OCI-M2 (cell line): ENCODE measurements at regions not wholly inside any gene's neighbourhood (a gene's known extent, or its start where the extent isn't known, plus 50 kb on each side); places are given as distances from the start of the nearest gene placed in this dataset.
"Not testable (repeated sequence)": the region's sequence is repeated elsewhere in the genome, so short reads cannot be mapped to it uniquely, and the experiment has no call there.

Source experiments
- DNase-seq: peaks from one replicate; lab custom pipeline; 2025; ENCODE audit not compliant: unreplicated experiment; lab: John Stamatoyannopoulos, UW

GRCh38 chr7:84738583-84739150 is 448.2 kb downstream of the SEMA3D start:
- no peak for DNase-seq

GRCh38 chr7:84735677-84736076 is 451.2 kb downstream of the SEMA3D start:
- DNase-seq, result no peak

GRCh38 chr7:84735011-84735410 is 451.8 kb downstream of the SEMA3D start:
- DNase-seq, result no peak

GRCh38 chr7:84733976-84734375 is 452.9 kb downstream of the SEMA3D start:
- DNase-seq, result not testable (repeated sequence)

DNA sequence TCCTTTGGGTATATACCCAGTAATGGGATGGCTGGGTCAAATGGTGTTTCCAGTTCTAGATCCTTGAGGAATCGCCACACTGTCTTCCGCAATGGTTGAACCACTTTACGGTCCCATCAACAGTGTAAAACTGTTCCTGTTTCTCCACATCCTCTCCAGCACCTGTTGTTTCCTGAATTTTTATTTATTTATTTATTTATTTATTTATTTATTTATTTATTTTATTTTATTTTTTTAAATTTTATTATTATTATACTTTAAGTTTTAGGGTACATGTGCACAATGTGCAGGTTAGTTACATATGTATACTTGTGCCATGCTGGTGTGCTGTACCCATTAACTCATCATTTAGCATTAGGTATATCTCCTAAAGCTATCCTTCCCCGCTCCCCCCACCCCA is 456.0 kb downstream of the SEMA3D start:
- not testable (repeated sequence) for DNase-seq

GRCh38 chr7:84729284-84729683 is 457.6 kb downstream of the SEMA3D start:
- no peak for DNase-seq

DNA sequence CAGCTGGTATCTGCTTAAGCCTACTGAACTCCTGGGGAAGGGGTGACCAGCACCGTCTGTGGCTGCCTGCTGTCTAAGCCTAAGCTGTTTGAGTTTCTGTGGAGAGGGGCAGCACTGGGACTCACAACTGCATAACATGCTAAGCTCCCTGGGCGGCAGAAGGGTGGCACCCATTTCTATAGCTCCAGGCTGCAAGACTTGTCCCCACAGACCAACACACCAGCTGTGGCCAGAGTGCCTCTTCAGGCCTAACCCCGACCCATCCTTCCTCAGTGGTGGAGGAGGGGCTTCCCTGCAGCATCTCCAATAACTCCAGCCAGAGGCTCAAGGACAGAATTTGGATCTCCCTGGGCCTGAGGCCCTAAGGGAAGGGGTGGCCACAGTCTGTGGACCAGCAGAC is 464.1 kb downstream of the SEMA3D start:
- DNase-seq, result no peak

GRCh38 chr7:84722086-84722485 is 464.8 kb downstream of the SEMA3D start:
- no peak for DNase-seq

GRCh38 chr7:84720456-84721097 is 466.3 kb downstream of the SEMA3D start:
- DNase-seq, result no peak

DNA sequence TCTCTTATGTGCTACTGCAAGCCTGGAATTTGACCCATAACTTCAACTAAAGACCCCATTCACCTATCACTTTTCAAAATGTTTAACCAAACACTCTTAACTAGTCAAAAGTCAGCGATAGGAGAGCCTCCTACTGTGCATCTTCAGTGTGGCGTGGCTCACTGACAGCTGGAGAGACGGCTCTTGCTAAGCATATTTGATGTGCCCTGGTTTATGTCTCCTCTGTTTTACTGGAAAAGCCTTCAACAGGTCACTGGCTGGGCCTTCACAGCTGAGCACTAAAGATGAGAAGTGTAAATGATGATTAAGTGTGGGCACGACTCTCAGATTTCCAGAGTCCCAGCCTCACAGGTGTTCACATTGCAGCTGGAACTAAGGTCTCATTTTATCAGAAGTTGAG is 472.1 kb downstream of the SEMA3D start:
- no peak for DNase-seq

GRCh38 chr7:84712374-84713121 is 474.3 kb downstream of the SEMA3D start:
- no peak for DNase-seq

- not testable (repeated sequence) for DNase-seq
These were observed 476.3 kb downstream of the SEMA3D start for GRCh38 chr7:84710538-84710937.

DNA sequence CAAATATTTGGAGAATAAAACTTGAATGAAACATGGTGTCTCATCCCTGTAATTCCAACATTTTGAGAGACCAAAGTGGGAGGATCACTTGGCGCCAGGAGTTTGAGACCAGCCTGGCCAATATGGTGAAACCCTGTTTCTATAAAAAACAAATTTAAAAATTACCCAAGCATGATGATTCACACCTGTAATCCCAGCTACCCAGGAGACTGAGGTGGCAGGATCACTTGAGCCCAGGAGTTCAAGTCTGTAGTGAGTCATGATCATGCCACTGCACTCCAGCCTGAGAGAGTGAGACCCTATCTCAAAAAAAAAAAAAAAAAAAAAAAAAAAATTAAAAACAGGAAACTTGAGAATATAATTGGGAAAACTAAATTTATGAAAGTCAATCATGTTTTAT is 481.1 kb downstream of the SEMA3D start:
- no peak for DNase-seq

DNA sequence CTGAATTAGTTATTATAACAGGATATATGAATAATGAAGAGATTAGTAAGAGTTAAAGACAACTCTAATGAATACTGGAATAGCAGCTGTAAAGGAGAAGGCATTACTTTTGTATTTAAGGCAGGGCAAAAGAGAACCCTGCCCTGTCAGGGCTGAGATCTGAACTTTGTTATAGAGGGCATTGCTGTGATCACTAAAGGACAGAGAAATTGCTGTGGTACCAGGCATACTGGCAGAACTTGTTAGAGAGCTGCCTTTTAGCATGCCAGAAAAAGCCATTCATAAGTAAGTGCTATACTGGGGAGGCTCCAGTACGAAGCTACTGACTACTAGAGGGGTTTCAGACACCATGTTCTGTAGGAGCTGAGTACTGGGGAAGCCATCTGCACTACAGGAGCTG is 481.8 kb downstream of the SEMA3D start:
- DNase-seq, result no peak

DNA sequence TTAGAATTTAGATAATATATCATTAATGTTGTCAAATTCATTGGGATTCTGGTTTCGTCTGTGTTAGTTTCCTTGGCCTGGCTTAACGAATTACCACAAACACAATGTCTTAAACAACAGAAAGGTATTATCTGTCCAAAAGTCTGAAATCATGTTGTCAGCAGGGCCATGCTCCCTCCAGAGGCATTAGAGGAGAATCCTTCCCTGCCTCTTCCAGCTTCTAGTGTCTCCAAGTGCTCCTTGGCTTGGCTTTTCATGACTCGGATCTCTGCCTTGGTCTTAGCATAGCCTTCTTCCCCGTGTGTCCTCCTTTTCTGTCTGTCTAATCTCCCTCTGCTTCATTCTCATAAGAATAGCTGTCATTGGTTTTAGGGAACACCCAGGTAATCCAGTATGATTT is 482.5 kb downstream of the SEMA3D start:
- no peak for DNase-seq

- DNase-seq, result no peak
These were observed 485.1 kb downstream of the SEMA3D start for GRCh38 chr7:84701524-84702306.

DNA sequence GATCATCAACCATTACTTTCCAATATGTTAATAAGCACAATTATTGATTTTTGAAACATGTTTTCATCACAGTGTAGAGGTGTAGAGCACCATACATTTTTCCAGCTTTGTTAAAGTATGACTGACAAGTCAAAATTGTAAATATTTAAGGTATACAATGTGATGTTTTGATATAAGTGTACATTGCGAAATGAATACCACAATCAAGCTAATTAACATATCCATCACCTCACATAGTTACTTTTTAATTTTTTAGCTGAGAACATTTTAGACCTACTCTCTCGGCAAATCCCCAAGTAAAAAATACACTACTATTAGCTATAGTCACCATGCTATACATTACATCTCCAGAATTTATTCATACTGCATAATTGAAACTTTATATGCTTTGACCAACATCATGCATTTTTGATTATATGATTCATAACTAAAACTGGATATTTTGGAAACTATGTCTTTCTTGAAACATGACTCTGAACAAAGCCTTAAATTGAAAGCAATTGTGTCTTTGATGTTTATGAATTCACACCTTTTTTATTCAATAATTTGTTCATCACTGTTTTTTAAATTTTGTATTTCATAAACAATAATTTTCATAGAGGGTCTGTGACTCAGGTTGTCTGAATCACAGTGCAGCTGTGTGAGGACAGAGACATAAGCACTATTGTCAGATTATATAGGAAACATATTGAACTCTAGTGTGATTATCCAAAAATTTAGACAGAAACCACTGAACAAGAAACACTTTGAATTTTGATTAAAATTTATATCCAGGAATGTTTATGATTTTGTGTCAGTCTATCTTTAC is 486.1 kb downstream of the SEMA3D start:
- no peak for DNase-seq

DNA sequence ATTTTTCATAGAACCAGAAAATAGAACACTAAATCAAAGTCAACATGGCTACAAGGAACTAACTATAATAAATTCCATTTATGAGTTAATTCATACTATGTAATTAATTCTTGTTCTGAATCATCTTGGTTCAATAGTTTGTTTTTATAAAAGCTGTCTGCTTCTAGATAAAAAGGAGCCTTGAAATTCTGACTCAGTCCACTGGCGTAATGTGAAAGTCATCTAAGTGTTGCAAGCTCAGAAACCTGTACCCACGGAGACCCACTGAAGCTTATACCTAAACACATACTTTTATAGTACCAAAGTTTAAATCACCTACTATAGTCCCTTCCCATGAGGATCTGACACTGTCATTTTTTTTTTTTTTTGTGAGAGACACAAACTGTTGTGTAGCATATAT is 489.4 kb downstream of the SEMA3D start:
- DNase-seq, result no peak

DNA sequence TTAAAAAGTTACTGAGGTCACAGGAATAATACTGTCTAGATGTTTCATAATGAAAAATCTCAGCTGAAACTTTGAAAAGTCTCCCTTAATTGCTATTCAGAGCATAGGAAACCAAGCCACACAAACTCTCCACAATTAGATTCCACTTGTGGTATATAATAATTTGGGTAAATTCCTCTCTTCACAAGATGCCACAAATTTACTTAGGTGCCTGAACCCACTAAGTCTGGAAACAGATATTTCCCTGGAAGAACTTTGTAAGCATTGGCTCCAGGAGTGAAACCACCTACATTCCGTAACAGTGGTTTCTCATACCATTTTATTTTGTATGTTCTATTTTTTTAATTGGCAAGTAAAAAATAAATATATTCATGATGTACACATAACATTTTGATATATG is 493.4 kb downstream of the SEMA3D start:
- no peak for DNase-seq

DNA sequence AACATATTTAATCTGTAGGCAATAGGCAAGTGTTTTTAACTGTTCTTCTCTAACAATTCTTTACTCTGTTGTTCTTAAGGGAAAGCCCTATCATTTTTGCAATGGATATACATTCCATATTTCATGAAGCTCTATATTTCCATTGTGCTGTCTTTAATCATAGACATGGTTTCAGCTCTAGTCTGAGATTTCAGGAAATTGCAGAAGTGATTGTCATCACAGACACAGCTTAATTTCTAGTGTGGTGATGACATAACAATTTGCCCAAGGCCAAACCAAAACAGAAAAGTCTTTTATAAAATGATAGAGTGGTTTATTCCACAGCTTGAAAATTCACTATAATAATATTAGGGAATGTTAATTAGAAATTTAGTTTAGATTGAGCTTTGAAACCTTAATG is 494.1 kb upstream of the SEMA3A start:
- no peak for DNase-seq

DNA sequence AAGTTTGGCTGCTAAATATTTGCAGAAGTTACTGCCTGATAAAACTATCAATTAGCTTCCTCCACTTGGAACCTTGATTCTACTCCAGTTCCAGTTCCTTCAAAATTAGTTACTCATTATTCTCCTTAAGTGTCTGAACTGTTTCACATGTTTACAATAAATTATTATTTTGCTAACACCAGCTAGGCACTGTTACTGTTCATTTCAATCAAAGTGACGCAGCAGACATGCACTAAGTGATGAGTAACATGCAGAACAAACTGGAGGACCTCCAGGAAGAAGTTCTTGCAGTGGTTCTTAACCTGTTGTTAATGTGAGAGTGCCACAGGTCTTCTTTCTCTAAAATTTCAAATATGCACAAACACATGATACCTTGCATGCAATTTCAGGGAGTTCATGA is 491.8 kb upstream of the SEMA3A start:
- no peak for DNase-seq
